Fibroblast of pulmonary artery (primary cell): ENCODE measurements at regions not wholly inside any gene's neighbourhood (a gene's known extent, or its start where the extent isn't known, plus 50 kb on each side); places are given as distances from the start of the nearest gene placed in this dataset.

Source experiments
- DNase-seq: peaks from one replicate; pipeline ENCODE4 v3.0.0-alpha.2; 2010; ENCODE audit warnings: low read depth
- H3K4me3 ChIP-seq: replicated peaks from 2 replicates; pipeline ENCODE4 v1.5.1; 2011; ENCODE audit warnings: low read depth, mild to moderate bottlenecking, control low read depth, low read length, moderate library complexity
- TF ChIP-seq, protein P1 (sequence below): IDR thresholded peaks from 2 replicates; pipeline ENCODE4 v1.5.1; 2011; ENCODE audit warnings: mild to moderate bottlenecking, control low read depth, low read length, inconsistent platforms; ENCODE audit errors: missing control alignments

DNA sequence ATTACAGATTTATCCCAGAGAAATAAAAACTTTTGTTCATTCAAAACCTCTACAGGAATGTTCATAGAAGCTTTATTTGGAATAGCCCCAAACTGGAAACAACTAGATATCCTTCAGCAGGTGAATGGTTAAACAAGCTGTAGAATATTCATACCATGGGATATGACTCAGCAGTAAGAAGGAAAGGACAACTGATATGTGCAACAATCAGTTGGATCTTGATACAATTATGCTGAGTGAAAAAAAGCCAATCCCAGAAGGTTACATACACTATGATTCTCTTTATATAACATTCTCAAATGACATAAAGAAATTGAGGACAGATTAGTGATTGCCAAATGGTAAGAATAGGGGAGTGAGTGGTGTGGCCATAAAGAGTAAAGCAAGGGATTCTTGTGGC lies 376.7 kb downstream of the S1PR1 start:
- TF ChIP-seq, protein P1, sequence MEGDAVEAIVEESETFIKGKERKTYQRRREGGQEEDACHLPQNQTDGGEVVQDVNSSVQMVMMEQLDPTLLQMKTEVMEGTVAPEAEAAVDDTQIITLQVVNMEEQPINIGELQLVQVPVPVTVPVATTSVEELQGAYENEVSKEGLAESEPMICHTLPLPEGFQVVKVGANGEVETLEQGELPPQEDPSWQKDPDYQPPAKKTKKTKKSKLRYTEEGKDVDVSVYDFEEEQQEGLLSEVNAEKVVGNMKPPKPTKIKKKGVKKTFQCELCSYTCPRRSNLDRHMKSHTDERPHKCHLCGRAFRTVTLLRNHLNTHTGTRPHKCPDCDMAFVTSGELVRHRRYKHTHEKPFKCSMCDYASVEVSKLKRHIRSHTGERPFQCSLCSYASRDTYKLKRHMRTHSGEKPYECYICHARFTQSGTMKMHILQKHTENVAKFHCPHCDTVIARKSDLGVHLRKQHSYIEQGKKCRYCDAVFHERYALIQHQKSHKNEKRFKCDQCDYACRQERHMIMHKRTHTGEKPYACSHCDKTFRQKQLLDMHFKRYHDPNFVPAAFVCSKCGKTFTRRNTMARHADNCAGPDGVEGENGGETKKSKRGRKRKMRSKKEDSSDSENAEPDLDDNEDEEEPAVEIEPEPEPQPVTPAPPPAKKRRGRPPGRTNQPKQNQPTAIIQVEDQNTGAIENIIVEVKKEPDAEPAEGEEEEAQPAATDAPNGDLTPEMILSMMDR = no peak
- H3K4me3 ChIP-seq = no peak overlapping the region
- peak; percentile 4 for DNase-seq

DNA sequence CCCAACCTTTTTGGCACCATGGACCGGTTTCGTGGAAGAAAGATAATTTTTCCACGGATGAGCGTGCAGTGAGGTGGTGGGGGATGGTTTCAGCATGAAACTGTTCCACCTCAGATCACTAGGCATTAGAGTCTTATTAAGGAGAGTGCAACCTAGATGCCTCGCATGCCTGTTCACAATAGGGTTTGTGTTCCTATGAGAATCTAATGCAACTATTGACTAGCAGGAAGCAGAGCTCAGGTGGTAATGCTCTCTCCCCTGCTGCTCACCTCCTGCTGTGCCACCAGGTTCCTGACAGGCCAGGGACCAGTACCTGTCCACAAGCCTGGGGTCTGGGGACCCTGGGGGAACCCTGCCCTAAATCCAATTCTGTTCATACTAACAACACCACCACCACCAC lies 377.8 kb downstream of the OLFM3 start:
- TF ChIP-seq, protein P1 = no peak
- DNase-seq = no peak
- no peak overlapping the region for H3K4me3 ChIP-seq

DNA sequence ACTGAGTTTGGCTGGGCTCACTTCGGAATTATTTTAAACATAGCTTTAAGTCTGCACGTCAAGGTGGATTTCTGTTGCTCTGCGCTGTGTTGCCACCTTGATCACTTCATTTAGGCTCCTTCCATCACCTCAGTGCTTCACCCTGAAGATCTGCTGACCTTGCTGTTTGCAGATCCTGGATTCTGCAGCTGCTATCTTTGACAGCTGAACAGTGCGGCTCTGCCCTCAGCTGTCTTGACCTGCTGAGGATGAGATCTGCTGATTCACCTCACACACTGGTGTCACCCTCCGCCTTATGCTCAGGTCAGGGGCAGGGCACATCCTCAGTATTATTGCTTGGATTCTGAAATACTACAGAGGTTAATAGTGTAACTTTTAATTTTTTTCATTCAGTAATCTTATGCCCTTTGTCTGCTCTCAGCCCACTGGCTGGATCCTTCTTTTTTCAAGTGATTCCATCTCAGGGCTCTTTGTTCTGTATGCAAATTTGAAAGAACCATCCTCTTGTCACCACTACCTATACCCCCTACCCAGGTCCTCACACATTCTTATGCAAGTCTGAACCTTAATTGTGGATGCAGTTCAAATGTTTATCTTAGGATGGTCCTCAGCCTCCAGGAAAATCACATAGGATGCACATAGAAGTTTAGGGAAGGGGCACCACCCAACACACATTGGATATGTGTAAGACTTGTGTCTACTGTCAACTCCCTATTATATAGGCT lies 364.0 kb downstream of the OLFM3 start:
- no peak for DNase-seq
- TF ChIP-seq, protein P1 = no peak

DNA sequence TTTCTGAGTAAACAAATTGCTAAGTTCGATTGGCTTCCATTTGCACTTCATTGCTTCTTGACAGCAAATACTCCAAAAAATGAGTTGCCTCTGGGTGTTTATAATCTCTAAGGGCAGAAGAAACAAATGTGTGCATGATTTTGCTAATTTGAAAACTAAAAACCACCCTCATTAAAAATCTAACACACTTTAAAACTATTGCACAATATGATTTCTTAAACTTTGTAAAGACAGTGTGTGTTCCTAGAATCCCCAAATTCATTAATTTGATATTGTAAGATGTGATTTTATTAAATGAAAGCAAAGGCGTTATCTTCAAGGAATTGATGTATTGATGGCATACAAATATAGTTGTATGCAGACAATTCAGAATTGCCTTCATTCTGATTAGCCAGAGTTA lies 350.9 kb downstream of the OLFM3 start:
- H3K4me3 ChIP-seq = no peak overlapping the region
- no peak for DNase-seq
- TF ChIP-seq, protein P1 = no peak

More for the DNA sequence above, 364.0 kb downstream of the OLFM3 start:
- H3K4me3 ChIP-seq = no peak overlapping the region

DNA sequence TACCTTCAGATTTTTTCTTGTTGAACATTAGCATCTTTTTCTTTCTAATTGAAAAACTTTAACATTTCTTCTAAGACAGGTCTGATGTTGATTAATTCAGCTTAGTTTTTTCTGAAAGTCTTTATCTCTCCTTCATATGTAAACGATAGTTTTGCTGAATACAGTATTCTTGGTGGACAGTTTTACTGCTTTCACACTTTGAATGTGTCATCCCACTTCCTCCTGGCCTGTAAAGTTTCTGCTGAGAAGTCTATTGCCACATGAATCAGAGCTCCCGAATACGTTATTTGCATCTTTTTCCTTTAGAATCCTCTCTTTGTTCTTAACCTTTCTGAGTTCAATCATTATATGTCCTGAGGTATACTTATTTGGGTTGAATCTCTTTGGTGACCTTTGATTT lies 344.2 kb downstream of the OLFM3 start:
- no peak for DNase-seq
- TF ChIP-seq, protein P1 = no peak
- no peak overlapping the region for H3K4me3 ChIP-seq

DNA sequence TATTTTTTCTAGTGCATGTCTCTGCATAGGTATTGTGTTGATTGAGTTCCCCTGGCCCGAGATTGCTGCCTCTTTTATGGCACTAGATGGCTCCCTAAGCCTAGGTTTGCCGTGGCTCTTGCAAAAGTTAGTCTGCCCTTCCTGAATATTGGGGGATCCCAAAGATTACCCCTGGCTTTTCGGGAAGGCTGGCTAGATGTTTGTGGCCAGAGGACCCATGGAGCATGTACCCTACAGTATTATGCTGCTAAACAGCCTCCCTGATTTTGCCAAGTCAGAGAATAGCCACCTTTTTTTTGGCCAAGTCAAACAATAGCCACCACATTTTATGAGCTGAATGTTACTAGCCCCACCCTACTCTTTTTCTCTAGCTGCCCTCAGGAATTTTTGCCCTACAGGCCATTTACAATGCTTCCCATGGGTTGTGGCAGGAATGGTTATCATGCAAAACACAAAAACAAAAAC lies 343.2 kb downstream of the OLFM3 start:
- TF ChIP-seq, protein P1 = peak; percentile 60
- no peak overlapping the region for H3K4me3 ChIP-seq
- peak; percentile 47 for DNase-seq

DNA sequence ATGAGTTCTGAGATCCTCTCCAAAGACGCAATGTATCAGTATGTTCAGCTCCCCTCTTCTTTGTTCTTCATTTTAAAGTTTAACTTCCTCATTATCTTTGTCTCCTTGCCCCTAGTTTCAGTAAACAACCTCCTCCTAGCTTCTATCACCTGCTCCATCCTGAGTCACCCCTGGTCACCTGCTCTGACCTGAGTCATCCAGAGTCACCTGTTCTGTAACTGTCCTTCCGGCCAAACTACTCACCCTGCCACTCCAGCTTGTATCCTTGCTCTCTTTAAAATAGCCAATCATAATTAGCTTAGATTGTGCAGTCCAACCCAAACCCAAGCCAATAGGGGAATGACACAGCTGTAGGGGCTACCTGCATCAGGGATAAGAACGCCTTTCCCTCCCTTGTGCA lies 332.0 kb downstream of the OLFM3 start:
- TF ChIP-seq, protein P1 = no peak
- DNase-seq = no peak
- H3K4me3 ChIP-seq = no peak overlapping the region
